Right ventricle myocardium superior (tissue), 1 donor: ENCODE measurements at regions not wholly inside any gene's neighbourhood (a gene's known extent, or its start where the extent isn't known, plus 50 kb on each side); places are given as distances from the start of the nearest gene placed in this dataset.

Source experiments
- ATAC-seq: fragments of 200-7000 bp; cut with Tn5 transposase; one replicate; pipeline ENCODE4 v1.9.1; 2020; ENCODE audit warnings: mild to moderate bottlenecking; ENCODE audit not compliant: poor library complexity
- DNase-seq: peaks from one replicate; pipeline ENCODE4 v3.0.0-alpha.2; 2020
- intact Hi-C: fragments of 100-400 bp; cut with DNase I; formaldehyde crosslinking; loops from one replicate; pipeline ENCODE4 v1.11.2; 2022
- donor health status: DM: no; HTN: yes; CAD: no; lungs with severe emphysema.

DNA sequence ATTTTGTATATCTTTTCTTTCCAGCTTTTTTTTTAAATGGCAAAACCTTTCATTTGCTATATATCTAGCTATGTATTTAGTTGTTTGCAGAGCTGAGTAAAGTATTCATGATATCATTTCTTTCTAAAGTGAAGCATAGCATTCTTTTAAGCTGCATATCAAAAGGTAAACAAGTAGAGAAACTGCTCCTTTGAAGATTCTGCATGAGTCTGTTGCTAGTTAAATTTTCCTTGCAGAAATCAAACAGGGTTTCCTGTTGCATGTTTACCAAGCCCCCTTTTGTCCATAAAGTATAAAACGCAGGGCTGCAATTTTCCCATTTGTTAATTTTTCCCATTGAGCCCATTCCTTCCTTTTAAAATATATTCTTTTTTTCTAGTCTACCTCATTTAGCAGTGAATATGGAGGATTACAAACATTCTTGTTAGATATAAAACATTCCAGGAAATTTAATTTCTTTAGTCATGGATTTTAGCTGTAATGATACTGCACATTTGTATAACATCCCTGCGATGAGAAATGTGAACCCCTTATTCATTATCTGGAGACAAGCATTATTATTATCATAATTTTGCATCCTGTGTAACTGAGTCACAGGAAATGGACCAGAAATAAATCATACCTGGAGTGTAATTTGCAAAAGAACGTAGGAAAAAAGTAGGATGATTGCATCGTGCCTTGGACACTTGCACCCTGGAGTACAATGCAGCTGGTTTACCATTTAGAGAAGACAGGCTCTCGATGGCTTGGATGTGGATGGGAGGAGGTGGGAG, 110.9 kb upstream of the ARGLU1 start:
- DNase-seq (no peak), ATAC-seq (no peak)
- intact Hi-C loops = no loop called here

DNA sequence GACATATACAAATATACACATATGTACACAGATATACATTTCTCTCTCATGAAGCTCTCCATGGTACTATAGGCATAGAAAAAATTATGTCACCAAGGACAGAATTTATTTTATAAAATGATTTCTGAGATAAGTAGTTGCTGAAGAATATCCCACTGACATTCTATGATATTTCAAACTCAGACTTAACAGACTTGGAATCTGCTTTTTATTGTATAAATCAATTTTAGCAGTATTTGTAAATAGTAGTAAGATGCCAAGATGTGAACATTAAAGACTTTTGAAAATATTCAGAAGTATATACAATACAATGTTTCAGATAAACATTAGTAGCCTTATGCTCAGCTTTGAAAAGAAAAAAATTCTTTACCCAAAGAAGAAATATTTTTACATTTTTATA, 107.4 kb upstream of the ARGLU1 start:
- intact Hi-C loops = no loop called here
- DNase-seq (no peak), ATAC-seq (no peak)

DNA sequence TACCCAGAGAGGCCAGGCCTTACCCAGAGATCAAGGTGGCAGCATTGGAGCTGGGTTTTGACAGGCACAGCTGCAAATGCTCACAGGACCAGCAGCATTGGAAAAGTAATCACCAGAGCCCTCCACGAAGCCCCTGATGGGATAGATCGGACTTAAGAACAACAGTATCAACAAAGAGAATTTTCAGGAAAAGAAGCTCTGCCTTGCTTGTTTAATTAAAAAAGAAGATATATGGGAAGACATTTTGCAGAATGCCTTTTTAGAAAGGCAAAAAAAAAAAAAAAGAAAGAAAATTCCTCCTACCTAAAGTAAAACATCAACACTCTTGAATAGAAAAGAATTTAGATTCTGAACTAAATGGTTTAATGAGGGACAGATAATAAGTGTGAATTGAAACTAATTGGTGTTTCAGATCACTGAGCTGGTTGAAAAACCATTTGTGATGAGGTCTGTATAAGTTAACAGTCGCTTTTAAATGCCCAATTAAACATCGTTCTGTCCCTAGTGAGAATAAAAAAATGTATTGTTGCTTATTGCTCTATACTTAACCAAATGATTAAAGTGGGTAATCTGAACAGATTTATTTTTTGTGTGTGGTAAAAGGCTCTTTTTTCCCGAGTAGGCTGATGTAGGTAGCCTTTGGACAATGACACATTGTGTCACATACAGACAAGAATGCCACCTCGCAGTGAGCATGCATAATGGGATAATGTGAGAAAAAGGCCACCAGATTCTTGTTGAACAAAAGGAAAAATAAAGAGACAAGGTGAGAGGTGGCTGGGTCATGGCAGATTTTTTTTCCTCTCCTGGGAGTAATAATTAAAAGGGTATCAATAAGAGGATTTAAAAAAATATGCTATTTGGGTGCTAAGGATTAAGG, 93.0 kb upstream of the ARGLU1 start:
- no peak for ATAC-seq
- DNase-seq = no peak
- intact Hi-C loops = no loop called here

DNA sequence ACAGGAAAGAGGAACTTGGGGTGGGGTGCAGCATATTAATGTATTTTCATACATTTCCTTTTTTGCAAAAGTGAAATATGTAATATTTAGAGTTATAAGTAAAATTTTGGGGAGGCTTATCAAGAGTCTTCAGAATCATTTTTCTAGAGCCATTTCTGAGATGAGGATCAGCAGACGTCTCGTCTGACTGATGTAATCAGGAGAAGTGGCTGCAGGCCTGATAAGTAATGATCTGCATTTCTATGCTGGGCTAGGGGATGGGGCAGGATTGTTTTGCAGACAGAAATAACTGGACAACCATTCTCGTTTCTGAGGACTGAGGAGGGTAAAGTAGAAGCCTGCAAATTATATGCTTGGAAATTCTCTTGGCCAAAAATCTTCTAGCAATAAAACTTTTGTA, 89.2 kb upstream of the ARGLU1 start:
- DNase-seq = no peak
- intact Hi-C loops = no loop called here
- ATAC-seq = no peak

DNA sequence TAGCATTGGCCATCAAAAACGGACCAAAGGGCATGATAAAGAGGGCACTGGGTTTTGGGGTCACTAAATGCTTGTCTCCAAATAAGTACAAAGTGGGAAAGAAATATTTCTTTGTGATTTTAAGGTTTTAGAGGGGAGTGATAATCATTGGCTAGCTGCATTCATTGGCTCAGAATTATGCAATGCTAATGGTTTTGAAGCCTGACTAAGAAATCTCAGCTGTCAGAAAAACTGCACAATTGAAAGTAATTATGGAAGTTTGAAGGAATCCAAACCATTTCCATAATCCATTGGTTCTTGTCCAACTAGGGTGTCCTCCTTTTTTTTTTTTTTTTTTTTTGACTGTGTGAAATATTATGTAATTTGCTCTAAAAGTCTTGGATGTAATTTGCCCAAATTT, 88.2 kb upstream of the ARGLU1 start:
- ATAC-seq (no peak), DNase-seq (no peak)
- intact Hi-C loops = no loop called here

DNA sequence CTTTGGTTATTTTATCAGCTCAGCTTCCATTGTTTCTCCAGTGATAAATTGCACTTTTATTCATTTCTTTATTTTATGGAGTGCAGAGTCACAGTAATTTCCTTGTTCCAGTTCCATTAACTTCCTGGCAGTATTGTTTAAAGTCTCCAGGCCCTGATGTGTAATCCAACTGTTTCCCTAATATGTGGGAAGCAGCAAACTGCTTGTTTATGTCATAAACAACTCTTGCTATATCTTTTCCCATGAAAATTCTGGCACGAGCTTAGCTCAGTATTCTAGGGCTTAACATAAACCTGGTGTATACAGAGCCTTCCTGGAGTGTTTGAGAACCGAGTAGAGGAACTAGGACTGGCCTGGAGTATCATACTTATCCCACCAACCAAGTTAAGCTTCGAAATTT, 83.5 kb upstream of the ARGLU1 start:
- intact Hi-C loops = no loop called here
- DNase-seq (no peak), ATAC-seq (no peak)

DNA sequence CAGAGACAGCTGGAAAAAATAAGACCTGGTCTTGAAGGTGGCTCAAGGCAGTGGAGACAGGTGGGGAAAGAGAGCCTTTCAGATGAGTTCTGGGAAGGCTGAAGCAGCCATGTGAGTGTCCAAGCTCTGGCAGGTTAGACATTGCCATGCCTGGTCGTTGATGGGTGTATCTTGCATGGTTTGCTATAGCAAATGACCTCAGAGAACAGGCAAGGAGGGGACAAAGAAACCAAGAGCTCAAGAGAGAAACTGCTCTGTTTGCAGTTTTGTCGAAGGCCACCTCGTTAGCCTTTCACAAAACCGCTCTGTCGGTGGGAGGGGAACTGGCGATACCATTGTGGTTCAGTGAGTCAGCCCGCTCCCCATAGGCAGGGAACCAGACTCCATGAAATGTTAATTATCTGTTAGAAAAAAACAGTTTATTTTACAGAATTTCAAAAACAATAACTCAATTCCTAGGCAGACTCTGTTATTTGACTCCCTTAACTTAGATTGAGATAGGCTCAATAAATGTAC, 82.8 kb upstream of the ARGLU1 start:
- DNase-seq = no peak
- intact Hi-C loops = no loop called here
- no peak for ATAC-seq

DNA sequence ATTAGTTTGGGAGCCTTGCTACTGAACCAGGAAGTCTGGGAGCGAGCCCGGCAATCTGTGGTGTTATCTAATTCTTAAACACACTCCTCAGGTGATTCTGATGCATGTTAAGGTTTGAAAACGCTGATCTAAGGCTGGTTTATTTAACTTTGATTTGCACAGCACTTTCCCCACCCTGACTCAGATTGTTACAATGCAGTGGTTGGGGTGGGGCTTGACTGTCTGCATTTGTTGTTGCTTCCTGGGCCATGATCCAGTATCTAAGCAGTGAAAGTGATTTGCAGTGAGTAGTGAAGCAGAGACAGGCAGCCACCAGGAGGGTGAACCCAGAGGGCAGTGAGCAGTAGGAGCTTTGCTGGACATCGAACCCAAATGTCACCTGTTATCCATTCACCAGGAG, 81.6 kb upstream of the ARGLU1 start:
- ATAC-seq (peak; percentile 29), DNase-seq (no peak)
- intact Hi-C loops = no loop called here

DNA sequence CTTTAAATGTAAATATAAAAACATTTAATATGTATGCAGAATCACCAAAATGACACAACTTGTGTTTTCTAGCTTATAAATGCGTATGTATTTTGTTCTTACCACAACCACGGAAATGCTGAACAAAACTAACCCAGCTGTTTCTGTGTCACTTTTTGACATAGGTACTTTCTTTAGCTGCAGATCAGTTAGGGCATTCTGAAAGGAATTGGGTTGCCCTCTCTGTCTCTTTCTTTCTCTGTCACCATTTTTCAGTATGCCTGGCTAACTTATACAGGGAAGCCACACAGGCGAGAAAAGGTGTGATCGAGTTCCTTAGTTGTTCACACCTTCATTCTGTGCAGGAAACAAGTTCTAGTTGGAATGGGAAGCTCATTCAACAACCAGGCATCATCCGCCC, 72.6 kb upstream of the ARGLU1 start:
- DNase-seq = no peak
- intact Hi-C loops = no loop called here
- ATAC-seq = no peak

DNA sequence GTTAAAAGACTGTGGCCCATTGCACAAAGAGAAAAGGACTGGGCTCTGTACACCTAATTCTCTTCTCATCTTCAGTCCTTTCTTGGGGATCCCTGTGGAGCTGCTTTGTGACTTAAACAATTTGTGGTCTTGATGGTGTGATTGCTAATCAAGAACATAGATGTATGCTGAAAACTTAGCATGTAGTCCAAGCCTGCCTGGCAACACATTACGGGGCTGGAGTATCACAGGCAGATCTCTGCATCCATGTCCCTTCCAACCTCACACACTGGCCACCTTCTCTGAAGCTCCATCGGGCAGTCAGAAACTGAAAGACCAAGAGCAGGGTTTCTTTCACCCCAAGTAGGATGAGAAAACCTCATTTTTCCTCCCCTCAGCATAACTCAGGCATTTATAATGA, 69.6 kb upstream of the ARGLU1 start:
- ATAC-seq = no peak
- DNase-seq = no peak
- intact Hi-C loops = no loop called here

DNA sequence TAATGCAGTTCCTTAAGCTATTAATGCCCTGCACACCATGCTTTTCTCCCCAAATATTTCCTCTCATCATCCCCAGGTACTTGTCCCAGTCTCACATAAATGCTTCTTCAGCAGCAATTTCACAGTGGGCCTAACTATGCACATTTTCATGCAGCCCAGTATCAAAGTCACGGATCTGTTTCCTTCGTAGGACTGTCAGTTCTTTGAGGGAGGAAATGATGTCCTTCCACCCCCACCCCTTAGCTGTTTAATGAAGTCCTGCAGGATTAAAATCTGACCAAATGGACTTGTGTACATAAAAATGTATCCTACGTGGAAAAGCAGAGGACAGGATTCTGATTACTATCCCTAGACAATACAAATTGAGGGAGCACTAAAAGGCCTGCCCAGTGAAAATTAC, 68.6 kb upstream of the ARGLU1 start:
- intact Hi-C loops = no loop called here
- no peak for ATAC-seq
- DNase-seq = no peak

DNA sequence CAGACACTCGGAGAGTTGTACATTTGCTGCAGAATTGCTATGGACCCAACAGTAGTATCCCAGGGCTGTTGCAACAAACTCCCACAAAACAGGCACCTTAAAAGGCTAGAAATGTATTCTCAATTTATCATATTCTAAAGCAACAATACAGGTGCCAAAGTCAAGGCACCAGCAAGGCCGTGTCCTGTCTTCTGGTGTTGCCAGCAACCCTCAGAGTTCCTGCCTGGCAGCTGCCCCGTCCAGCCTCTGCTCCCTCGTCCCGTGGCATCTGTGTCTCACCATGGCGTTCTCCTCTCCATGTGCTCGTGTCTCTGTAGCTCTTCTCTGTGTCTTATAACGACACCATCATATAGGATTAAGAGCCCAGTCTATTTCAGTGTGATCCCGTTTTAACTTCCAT, 67.7 kb upstream of the ARGLU1 start:
- intact Hi-C loops = no loop called here
- DNase-seq (no peak), ATAC-seq (no peak)

DNA sequence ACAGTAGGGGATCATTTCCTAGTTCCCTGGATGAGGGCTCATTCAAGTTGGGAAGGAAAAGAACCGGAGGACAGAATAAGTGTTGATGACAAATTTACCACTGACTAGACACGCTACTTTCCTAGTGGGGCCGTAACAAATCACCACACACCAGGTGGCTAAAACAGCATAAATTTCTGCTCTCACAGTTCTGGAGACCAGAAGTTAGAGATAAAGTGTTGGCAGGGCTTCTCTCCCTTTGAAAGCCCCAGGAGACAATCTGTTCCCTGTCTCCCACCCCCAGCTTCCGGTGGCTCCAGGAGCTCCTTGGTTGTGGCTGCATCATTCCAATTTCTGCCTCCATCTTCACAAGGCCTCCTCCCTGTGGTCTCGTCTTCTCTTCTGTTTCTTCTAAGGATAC, 65.4 kb upstream of the ARGLU1 start:
- intact Hi-C loops = no loop called here
- DNase-seq (no peak), ATAC-seq (peak; percentile 38)

DNA sequence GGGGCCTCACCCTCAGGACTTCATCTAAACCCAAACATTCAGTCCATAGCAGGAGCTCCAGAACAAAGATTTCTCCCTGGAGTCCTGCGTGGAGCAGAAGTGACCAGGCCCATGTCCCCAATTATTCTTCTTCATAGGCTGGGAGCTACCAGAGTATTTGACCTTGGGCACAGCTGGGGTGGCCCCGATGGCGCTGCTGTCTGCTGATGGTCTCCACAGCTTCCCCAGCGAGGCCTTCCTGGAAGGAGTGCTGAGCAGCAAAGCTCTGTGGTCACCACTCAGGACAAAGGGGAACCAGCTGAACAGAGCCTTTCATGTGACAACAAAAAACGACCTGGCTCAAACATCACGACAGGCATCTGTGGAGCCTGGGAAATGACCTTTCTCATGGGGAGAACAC, 62.7 kb upstream of the ARGLU1 start:
- ATAC-seq = no peak
- intact Hi-C loops = no loop called here
- DNase-seq = no peak

DNA sequence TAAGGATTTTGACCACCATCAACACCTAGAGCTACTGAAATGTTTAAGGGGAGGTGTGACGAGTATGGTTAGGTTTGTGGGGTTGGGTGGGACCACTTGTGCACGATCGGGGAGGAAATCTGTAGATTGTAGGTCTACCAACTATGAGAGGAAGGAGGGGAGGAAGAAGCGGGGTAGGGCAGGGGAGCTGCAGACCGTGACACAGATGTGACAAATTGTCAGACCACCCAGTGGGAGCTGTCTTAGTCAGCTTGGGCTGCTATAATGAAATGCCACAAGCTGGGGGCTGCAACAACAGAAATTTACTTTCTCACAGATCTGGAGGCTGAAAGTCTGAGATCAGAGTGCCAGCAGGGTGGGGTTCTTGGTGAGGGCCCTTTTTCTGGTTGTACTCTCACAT, 62.2 kb upstream of the ARGLU1 start:
- no peak for DNase-seq
- ATAC-seq = no peak
- intact Hi-C loops = no loop called here

DNA sequence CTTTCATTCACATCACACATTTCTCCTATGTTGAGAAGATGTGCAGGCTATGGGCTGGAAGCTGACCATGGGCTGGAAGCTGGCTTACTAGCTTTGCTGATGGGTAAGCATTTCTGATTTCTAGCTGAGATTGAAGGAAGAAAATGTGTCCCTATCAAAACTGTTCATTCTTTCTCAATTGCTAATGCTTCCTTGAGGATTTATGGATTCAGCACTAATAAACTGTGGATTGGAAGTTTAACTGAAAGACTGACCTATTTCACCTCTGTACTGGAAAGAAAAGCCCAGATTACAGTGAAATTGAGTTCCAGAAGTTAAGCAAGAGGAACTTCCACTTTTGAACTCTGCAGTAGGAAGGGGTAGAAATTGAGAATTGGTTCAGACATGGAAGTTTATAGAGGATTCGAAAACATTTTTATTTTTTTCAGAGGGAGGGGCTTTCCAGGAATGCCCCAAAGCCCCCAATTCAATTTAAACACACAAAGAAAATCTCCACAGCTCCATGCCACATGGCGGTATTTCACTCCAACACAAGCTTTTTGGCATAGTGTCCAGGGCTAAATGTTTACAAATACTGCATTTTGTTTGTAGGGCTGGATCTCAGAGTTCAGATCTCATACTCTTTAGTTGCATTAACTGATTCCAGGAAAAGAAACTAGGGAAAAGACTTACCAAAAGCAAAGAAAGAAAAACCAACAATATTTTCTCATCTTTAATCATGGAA, 61.2 kb upstream of the ARGLU1 start:
- intact Hi-C loops = no loop called here
- DNase-seq = no peak
- no peak for ATAC-seq

DNA sequence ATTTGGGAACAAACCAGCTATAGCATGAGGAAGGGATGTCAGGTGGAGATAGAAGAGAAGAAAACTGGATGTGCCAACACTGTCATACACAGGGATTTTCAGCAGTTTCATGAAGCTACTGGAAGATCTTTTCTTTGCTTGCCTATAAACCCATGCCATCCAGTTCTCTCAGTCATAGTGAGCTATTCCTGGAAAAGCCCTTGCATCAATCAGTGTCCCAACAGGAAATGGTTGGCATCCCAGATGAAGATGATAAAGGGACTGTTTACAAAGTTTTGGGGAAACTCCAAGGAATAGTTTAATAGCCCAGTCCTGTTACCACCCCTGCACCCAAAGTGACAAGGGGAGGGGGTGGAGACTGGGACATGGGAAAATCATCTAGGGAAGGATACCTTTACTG, 58.5 kb upstream of the ARGLU1 start:
- ATAC-seq (no peak), DNase-seq (no peak)
- intact Hi-C loops = no loop called here

DNA sequence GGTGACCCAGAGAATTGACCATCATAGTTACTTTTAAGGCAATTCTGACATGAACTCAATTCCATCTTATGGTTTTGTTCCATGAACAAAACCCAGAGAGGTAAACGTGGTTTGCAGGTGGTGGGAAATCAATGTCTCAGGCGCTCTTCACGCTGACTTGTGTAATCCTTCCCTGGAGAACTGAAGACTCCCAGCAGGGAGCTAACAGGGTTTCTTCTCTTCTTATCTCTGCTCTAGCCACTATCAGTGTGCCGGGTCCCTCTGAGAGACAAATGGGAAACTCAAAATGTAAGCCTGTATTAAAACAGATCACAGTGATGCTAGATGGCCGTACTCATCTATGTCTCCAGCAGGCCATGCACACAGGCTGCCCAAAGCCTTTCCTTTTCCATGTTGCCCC, 57.6 kb upstream of the ARGLU1 start:
- ATAC-seq (no peak), DNase-seq (no peak)
- intact Hi-C loops = no loop called here

DNA sequence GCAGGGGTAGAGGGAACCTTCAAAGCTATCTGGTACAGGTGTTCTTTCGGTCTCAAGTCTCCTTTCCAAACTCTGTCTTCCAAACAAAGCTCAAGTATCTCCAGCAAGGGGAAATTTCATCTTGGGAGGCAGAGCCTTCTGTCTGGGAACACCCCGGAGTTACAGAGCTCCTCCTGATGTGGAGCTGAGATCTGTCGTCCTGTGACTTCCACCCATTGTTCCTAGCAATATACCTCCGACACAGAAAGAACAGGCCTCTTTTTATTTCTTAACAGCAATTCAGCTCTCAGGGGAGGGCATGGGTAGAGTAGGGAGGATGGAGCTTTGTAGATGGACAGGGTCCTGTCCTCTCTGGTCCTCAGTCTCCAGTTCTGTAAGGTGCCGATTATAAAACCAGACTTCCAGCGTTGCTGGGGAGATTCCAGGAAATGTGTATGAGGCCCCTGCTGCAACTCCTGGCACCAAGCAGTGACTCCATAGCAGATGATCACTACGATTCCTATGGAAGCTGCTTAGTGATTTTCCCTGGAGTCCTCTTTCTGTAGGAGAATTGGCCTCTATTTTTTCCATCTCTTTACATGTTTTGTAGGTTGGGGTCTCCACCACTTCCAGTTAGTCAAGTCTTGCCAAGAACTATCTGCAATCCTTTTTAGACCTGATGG, 56.0 kb upstream of the ARGLU1 start:
- DNase-seq = no peak
- intact Hi-C loops = no loop called here
- no peak for ATAC-seq
